ENCODE measurements at regions not wholly inside any gene's neighbourhood (a gene's known extent, or its start where the extent isn't known, plus 50 kb on each side); places are given as distances from the start of the nearest gene placed in this dataset.

- DNase-seq (ENCODE audit: low read depth, low spot score) (no peak), FAIRE-seq (no peak)
- no peak for TF ChIP-seq EZH2 (IDR thresholded peaks at IDR 0.05; ENCODE audit: low read length)
- no peak for TF ChIP-seq CTCF (optimal IDR thresholded peaks at IDR 0.05 in 1 of 3, IDR thresholded peaks at IDR 0.05 in 1 of 3, conservative IDR thresholded peaks at IDR 0.05 in 1 of 3; ENCODE audit: extremely low read depth in 1 of 3, insufficient read depth in 2 of 3, low read length in 3 of 3)
- H3K36me3 ChIP-seq (ENCODE audit: control insufficient read depth in 2 of 2, extremely low read depth in 1 of 2, insufficient read depth in 2 of 2, low read length in 2 of 2): no peaks in the 10 kb centered on the region
- H3K4me2 ChIP-seq (ENCODE audit: control insufficient read depth, extremely low read depth, insufficient read depth, low read depth, low read length): no peak overlapping the region
- no peak overlapping the region for H2AFZ ChIP-seq (ENCODE audit: control insufficient read depth, low read length)
- no peaks in the 10 kb centered on the region for H3K27me3 ChIP-seq (ENCODE audit: control insufficient read depth, extremely low read depth, insufficient read depth, low read length)
- H3K27ac ChIP-seq (ENCODE audit: control insufficient read depth, insufficient read depth, low read length): no peak overlapping the region
- H3K9me1 ChIP-seq (ENCODE audit: control insufficient read depth, extremely low read depth, insufficient read depth, low read length): no peaks in the 10 kb centered on the region
- no peak overlapping the region for H3K4me3 ChIP-seq (ENCODE audit: control insufficient read depth in 2 of 3, extremely low read depth in 1 of 3, insufficient read depth in 2 of 3, low read depth in 1 of 3, low read length in 3 of 3)
- no peaks in the 10 kb centered on the region for H3K9me3 ChIP-seq (ENCODE audit: control insufficient read depth, low read depth, low read length)
- dilution Hi-C loops (cut with MboI; ENCODE audit: extremely low pct_ligation_motif_present, low sequenced_read_pairs): no loop called here
- H4K20me1 ChIP-seq (ENCODE audit: control insufficient read depth, extremely low read depth, insufficient read depth, low read length): no peaks in the 10 kb centered on the region
- H3K79me2 ChIP-seq (ENCODE audit: control insufficient read depth, insufficient read depth, low read length): no peaks in the 10 kb centered on the region
- H3K4me1 ChIP-seq (ENCODE audit: control insufficient read depth, extremely low read depth, insufficient read depth, low read length): no peaks in the 10 kb centered on the region
- H3K9ac ChIP-seq (ENCODE audit: control insufficient read depth, extremely low read depth, insufficient read depth, low read length): no peak overlapping the region
Observed at GRCh38 chr2:64196963-64197362, 52.7 kb upstream of the PELI1 start.

DNA sequence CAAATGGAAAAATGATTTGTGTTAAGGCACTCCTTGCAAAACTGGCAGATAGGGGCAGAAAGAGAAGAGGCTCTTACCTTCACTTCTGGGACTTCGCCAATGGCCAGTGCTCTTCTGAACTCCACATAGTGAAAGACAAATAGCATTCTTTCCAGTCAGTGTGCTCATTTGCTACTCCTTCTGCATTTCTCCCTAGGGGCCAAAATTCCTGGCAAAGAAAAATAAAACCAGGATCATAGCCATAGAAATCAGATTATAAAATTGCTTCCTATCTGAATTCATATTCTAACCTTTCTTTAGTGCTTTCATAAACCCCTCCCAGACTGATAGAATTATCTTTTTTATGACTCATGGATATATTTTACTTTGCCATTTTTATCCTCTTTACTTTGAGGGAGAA, 56.9 kb upstream of the PELI1 start:
- TF ChIP-seq CTCF (optimal IDR thresholded peaks at IDR 0.05 in 1 of 3, IDR thresholded peaks at IDR 0.05 in 1 of 3, conservative IDR thresholded peaks at IDR 0.05 in 1 of 3; ENCODE audit: extremely low read depth in 1 of 3, insufficient read depth in 2 of 3, low read length in 3 of 3) (no peak), EZH2 (IDR thresholded peaks at IDR 0.05; ENCODE audit: low read length) (no peak)
- H3K9me1 ChIP-seq (ENCODE audit: control insufficient read depth, extremely low read depth, insufficient read depth, low read length): peaks cover 2% of the 10 kb centered on the region
- no peak overlapping the region for H3K9ac ChIP-seq (ENCODE audit: control insufficient read depth, extremely low read depth, insufficient read depth, low read length)
- no peak overlapping the region for H2AFZ ChIP-seq (ENCODE audit: control insufficient read depth, low read length)
- no peak overlapping the region for H3K4me2 ChIP-seq (ENCODE audit: control insufficient read depth, extremely low read depth, insufficient read depth, low read depth, low read length)
- no peaks in the 10 kb centered on the region for H4K20me1 ChIP-seq (ENCODE audit: control insufficient read depth, extremely low read depth, insufficient read depth, low read length)
- dilution Hi-C loops (cut with MboI; ENCODE audit: extremely low pct_ligation_motif_present, low sequenced_read_pairs): no loop called here
- peaks cover 21% of the 10 kb centered on the region for H3K4me1 ChIP-seq (ENCODE audit: control insufficient read depth, extremely low read depth, insufficient read depth, low read length)
- no peaks in the 10 kb centered on the region for H3K79me2 ChIP-seq (ENCODE audit: control insufficient read depth, insufficient read depth, low read length)
- H3K36me3 ChIP-seq (ENCODE audit: control insufficient read depth in 2 of 2, extremely low read depth in 1 of 2, insufficient read depth in 2 of 2, low read length in 2 of 2): no peaks in the 10 kb centered on the region
- H3K9me3 ChIP-seq (ENCODE audit: control insufficient read depth, low read depth, low read length): no peaks in the 10 kb centered on the region
- no peak overlapping the region for H3K27ac ChIP-seq (ENCODE audit: control insufficient read depth, insufficient read depth, low read length)
- no peak for FAIRE-seq
- H3K4me3 ChIP-seq (ENCODE audit: control insufficient read depth in 2 of 3, extremely low read depth in 1 of 3, insufficient read depth in 2 of 3, low read depth in 1 of 3, low read length in 3 of 3): no peak overlapping the region
- DNase-seq (ENCODE audit: low read depth, low spot score): no peak
- H3K27me3 ChIP-seq (ENCODE audit: control insufficient read depth, extremely low read depth, insufficient read depth, low read length): no peaks in the 10 kb centered on the region
